A673 (cell line): ENCODE measurements at regions not wholly inside any gene's neighbourhood (a gene's known extent, or its start where the extent isn't known, plus 50 kb on each side); places are given as distances from the start of the nearest gene placed in this dataset.

ENCODE experiments used
- BruUV-seq: library from RNA; stranded (reverse); fragments of 400-500 nt; replicated peaks from 2 replicates; lab custom pipeline; 2021; lab: Mats Ljungman, UMichigan
- CTCF ChIA-PET: fragments of 300-600 bp; sonication (Branson Sonifier 250); formaldehyde crosslinking; loops from one replicate; lab custom pipeline; 2022; ENCODE audit warnings: antibody characterized with exemption; lab: Charles Lee
- POLR2A ChIA-PET: fragments of 300-600 bp; sonication (Branson Sonifier 250); formaldehyde crosslinking; loops from one replicate; lab custom pipeline; 2022; ENCODE audit warnings: antibody characterized with exemption; ENCODE audit not compliant: low non-redundant PET; lab: Charles Lee
- DNase-seq: peaks from one replicate; pipeline ENCODE4 v3.0.0-alpha.2; 2015; ENCODE audit warnings: low spot score
- H3K27ac ChIP-seq: fragments of 200-600 bp; sonication (generic); 2 replicates; pipeline ENCODE4 v1.5.1; 2016; ENCODE audit warnings: mixed run types, low read depth, mild to moderate bottlenecking, mixed read lengths, antibody characterized with exemption, low read length; ENCODE audit not compliant: poor library complexity, severe bottlenecking
- H3K27me3 ChIP-seq: fragments of 200-600 bp; sonication (generic); replicated peaks from 2 replicates; pipeline ENCODE4 v1.6.1; 2017; ENCODE audit warnings: mixed run types, low read depth, mild to moderate bottlenecking, mixed read lengths, antibody characterized with exemption, low read length; ENCODE audit not compliant: insufficient read depth, poor library complexity
- H3K36me3 ChIP-seq: fragments of 200-600 bp; sonication (generic); 2 replicates; pipeline ENCODE4 v1.6.1; 2016; ENCODE audit warnings: mixed run types, mild to moderate bottlenecking, mixed read lengths, antibody characterized with exemption, low read length; ENCODE audit not compliant: insufficient read depth, poor library complexity, severe bottlenecking
- H3K4me1 ChIP-seq: fragments of 200-600 bp; sonication (generic); 2 replicates; pipeline ENCODE4 v1.6.1; 2017; ENCODE audit warnings: mixed run types, mild to moderate bottlenecking, mixed read lengths, antibody characterized with exemption, low read length; ENCODE audit not compliant: insufficient read depth, poor library complexity, severe bottlenecking
- H3K4me3 ChIP-seq: fragments of 200-600 bp; sonication (generic); 2 replicates; pipeline ENCODE4 v1.5.1; 2016; ENCODE audit warnings: low read depth, mixed run types, mild to moderate bottlenecking, mixed read lengths, low read length; ENCODE audit not compliant: poor library complexity, severe bottlenecking
- H3K9me3 ChIP-seq: fragments of 200-600 bp; sonication (generic); 2 replicates; pipeline ENCODE4 v1.6.1; 2016; ENCODE audit warnings: mixed run types, low read depth, mild to moderate bottlenecking, mixed read lengths, antibody characterized with exemption, low read length; ENCODE audit not compliant: poor library complexity, severe bottlenecking
- CTCF ChIP-seq: fragments of 300-800, 200-600 bp; sonication (generic); conservative IDR thresholded peaks from 2 replicates; pipeline ENCODE4 v1.5.1; 2017; ENCODE audit warnings: low read depth, mild to moderate bottlenecking, antibody characterized with exemption, low read length, moderate library complexity, mixed read lengths
- EZH2 ChIP-seq: fragments of 200-600 bp; sonication (generic); IDR thresholded peaks from 2 replicates; pipeline ENCODE4 v1.6.1; 2017; ENCODE audit warnings: borderline replicate concordance, low read depth, mild to moderate bottlenecking, mixed read lengths, antibody characterized with exemption, low read length; ENCODE audit not compliant: poor library complexity, severe bottlenecking
- intact Hi-C: fragments of 100-400 bp; cut with micrococcal nuclease; formaldehyde crosslinking; loops from one replicate; pipeline ENCODE4 v1.10.0; 2022; ENCODE audit not compliant: unreplicated experiment

- H3K36me3 ChIP-seq: no peaks in the 10 kb centered on the region
- no TSS peak for BruUV-seq
- H3K27me3 ChIP-seq: peaks cover 12% of the 10 kb centered on the region
- H3K9me3 ChIP-seq: no peaks in the 10 kb centered on the region
- ChIA-PET CTCF (no interaction called here), POLR2A (no interaction called here)
- intact Hi-C loops: no loop called here
- H3K4me1 ChIP-seq: no peaks in the 10 kb centered on the region
- H3K27ac ChIP-seq: no peak overlapping the region
- H3K4me3 ChIP-seq: no peak overlapping the region
- DNase-seq: no peak
- no peak for TF ChIP-seq EZH2
- no peak for TF ChIP-seq CTCF
Observed at GRCh38 chr7:14954035-14954434, 51.5 kb upstream of the DGKB start.
